HL-60 (cell line): ENCODE measurements at regions not wholly inside any gene's neighbourhood (a gene's known extent, or its start where the extent isn't known, plus 50 kb on each side); places are given as distances from the start of the nearest gene placed in this dataset.

ENCODE experiments used
- CTCF ChIP-seq: IDR thresholded peaks from one replicate; pipeline ENCODE4 v1.5.1; 2011; ENCODE audit warnings: low read length, control low read depth, inconsistent platforms; ENCODE audit not compliant: insufficient read depth
- REST ChIP-seq: IDR thresholded peaks from 2 replicates; pipeline ENCODE4 v1.6.1; 2012; ENCODE audit warnings: low read depth; ENCODE audit not compliant: insufficient replicate concordance

- no peak for TF ChIP-seq CTCF
- no peak for TF ChIP-seq REST
Measured at GRCh38 chr3:99357131-99357530, 281.3 kb upstream of the COL8A1 start.
